ENCODE measurements at regions not wholly inside any gene's neighbourhood (a gene's known extent, or its start where the extent isn't known, plus 50 kb on each side); places are given as distances from the start of the nearest gene placed in this dataset.
"Not testable (repeated sequence)": the region's sequence is repeated elsewhere in the genome, so short reads cannot be mapped to it uniquely, and the experiment has no call there.

DNA sequence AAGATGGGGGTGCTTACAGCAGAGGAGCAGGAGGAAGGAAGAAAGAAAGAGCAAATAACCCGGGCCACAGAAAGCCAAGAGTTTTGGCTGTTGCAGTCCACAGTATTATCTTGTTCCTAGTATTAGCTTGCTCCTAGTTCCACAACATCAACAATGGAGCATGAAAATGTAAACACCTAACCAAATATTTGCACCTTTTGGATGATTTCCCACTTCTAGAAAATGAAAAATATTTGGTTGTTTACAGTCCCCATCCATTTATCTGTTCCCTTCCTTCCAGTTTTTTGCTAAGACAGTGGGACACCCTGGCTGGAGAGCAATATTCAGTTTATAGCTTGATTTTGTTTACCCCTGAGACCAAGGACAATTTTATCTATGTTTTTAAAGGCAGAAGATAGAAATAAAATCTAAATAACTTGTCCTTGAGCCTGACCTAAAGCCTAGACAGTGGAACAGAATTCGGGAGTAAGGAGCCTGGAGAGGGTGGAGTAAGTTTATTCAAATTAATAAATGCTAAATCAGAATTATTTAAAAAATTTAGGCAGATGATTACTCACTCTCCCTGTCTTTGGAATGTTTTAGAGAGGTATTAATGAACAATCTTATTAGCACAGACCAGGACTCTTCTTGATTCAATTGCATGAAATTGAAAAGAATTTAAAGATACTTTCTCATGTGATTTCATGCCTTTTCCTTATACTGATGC lies 51.6 kb downstream of the RESF1 start:
- no peak for DNase-seq (ENCODE audit: low read depth)

GRCh38 chr12:32012249-32012785 lies 53.1 kb downstream of the RESF1 start:
- DNase-seq (ENCODE audit: low read depth), result no peak

GRCh38 chr12:32015036-32015435 lies 55.8 kb downstream of the RESF1 start:
- DNase-seq (ENCODE audit: low read depth), result no peak

- DNase-seq (ENCODE audit: low read depth), result no peak
These were observed 57.7 kb downstream of the RESF1 start for GRCh38 chr12:32016680-32017482.

DNA sequence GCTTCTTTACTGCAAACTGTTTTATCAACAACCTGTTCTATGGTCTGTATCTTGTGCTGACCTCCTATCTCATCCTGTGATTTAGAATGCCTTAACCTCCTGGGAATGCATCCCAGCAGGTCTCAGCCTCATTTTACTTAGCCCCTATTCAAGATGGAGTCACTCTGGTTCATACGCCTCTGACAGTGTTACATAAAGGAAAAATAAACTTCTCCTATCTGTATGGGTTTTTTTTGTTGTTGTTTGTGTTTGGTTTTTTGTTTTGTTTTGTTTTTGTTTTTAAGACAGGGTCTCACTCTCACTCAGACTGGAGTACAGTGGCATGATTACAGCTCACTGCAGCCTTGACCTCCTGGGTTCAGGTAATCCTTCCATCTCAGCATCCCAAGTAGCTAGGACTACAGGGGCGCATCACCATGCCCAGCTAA lies 62.1 kb downstream of the RESF1 start:
- no peak for DNase-seq (ENCODE audit: low read depth)

GRCh38 chr12:32022387-32022786 lies 63.2 kb downstream of the RESF1 start:
- not testable (repeated sequence) for DNase-seq (ENCODE audit: low read depth)

- DNase-seq (ENCODE audit: low read depth), result not testable (repeated sequence)
These were observed 64.6 kb downstream of the RESF1 start for GRCh38 chr12:32023861-32024260.

DNA sequence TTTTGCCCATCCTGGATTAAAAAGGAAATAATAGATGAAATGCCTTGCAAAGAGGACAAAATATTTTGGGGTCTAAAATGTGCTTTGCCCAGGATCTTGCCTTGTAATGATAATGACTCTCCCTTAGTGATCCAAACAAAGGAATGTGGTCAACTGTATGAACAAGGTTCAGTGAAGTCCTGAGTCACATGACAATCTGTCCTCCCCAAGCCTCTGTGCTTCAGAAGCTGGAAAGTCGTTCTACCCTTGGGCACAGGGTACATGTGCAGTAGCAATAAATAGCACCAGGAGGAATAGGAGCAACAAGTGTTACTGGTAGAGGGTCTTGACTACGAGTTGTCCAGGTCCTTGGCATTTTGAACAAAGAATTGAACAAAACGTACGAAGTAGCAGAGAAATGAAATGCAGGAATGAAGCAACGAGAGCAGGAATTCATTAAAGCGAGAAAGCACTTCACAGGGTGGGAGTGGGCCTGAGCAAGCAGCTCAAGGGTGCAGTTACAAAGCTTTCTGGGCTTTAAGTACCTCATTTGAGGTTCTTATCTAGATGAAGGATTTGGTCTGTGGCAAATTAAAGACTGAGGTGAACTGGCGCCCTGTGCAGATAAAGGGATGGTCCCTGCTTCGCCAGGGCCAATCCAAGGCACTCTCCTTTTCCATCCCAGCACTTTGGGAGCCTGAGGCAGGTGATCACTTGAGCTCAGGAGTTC lies 65.8 kb downstream of the RESF1 start:
- no peak for DNase-seq (ENCODE audit: low read depth)

DNA sequence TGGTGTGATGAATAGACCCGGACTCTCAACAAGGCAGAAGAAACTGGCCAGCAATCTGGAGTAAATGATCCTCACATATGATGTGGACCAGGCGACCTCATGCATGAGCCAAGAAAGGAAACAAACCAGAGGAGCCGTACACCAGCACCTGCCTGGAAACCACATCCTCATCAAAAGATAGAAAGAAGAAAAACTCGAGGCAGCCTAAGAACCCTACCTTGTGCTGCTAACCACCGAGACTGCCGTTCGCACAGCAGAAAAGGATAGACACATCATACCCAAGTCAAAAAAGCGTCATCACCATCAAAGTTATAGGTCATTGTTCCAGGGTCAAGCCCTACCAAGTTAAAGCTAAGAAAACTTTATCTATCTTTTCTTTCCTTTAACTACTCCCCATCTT lies 66.7 kb downstream of the RESF1 start:
- DNase-seq (ENCODE audit: low read depth), result no peak

DNA sequence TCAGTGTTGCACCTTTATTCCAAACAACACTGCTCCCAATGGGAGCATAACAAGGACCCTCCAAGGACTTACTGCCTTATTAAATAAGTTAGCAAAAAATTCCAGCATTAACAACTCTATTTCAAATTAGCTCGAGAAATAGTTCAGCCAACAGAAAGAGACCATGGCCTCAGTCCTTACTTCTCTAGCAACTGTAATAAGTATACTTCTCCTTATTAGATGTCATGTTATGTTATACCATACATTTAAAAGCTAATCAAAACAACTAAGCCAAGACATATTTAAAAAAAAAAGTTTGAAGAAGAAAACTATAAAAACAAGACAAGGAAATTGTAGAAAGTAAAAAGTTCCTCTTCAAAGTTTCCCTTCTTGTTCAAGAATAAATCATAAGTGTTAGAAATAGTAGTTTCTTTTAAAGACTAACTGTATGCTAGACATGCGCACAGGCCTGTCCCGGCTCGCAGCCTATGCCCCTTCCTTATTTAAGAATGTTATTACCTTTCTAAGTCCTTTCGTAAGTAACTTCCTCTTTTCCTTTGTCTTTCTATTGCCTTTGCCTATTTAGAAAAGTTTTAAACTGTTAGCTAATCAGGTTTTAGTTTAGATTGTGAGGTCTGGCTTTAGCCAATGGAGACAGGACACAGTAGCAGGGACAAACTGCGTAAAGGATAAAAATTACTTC lies 68.6 kb downstream of the RESF1 start:
- DNase-seq (ENCODE audit: low read depth), result no peak

- no peak for DNase-seq (ENCODE audit: low read depth)
These were observed 70.9 kb downstream of the RESF1 start for GRCh38 chr12:32030151-32030550.

- no peak for DNase-seq (ENCODE audit: low read depth)
These were observed 71.5 kb downstream of the RESF1 start for GRCh38 chr12:32030676-32031075.

DNA sequence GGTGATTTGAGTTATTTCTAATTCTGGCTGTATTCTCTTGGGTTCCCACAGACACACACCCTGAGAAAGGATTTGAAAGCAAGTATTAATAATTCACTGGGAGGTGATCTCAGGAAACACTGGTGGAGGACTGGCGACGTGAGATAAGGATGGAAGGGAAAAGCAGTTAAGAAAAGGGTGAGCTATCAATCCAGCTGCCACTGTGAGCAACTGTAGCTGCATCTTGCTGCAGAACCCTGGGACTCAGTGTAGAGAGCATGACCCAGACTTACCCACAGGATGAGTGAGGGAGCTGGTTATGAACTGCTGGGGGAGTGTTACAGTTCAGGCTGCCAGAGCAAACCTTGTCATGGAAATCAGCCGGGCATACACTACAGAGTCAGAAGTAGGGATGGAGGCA lies 71.9 kb downstream of the RESF1 start:
- no peak for DNase-seq (ENCODE audit: low read depth)

- DNase-seq (ENCODE audit: low read depth), result peak; percentile 73
These were observed 73.1 kb downstream of the RESF1 start for GRCh38 chr12:32032205-32032810.

GRCh38 chr12:32033406-32033805 lies 73.2 kb upstream of the BICD1 start:
- DNase-seq (ENCODE audit: low read depth), result no peak

DNA sequence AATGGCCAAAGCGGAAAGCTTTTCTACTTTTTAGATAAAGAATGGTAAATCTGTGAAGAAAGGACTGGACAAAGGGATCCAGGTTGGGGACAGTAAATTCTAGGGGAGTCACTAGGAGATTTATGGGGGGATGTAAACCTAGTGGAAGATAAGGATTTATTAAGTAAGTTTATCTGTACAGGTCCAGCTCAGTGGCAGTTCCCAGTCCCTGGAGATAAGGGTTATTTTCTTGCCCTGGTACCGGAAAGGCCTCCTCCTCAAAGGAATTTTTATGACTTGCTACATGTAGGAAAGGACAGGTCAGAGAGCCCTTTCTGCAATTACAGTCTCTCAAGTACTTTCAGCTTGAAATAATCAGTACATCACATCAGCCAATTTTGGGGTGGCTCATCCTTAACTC lies 72.6 kb upstream of the BICD1 start:
- no peak for DNase-seq (ENCODE audit: low read depth)

DNA sequence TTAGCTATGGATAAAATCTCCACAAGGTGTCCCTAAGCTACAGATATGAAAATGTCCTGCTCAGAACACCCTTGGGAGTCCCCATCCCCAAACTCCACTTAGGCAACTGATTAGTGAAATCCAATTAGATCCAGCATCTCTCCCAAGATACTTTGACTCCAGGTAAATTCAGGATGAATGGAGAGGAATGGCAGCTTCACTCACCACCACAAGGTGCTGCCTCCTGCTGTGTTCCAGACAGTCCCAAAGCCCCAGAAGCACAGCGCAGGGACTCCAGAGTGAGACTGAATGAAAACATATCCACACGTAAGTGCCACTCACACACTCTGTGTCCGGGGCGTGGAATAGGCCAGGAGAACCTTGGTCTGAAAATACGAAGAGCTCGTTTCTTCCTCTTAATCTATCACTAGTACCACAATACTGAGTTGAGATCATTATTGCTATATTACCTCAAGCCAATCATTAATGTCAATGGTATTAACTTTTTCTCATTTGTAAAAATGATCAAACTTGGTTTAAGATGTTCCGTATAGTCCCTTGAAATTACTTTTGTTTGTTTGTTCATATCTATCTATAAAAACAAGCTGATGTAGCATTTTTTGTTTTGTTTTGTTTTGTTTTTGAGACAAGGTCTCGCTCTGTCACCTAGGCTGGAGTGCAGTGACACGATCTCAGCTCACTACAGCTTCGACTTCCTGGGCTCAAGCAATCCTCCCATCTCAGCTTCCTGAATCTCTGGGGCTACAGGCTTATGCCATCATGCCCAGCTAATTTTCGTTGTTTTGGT lies 70.0 kb upstream of the BICD1 start:
- DNase-seq (ENCODE audit: low read depth), result no peak

DNA sequence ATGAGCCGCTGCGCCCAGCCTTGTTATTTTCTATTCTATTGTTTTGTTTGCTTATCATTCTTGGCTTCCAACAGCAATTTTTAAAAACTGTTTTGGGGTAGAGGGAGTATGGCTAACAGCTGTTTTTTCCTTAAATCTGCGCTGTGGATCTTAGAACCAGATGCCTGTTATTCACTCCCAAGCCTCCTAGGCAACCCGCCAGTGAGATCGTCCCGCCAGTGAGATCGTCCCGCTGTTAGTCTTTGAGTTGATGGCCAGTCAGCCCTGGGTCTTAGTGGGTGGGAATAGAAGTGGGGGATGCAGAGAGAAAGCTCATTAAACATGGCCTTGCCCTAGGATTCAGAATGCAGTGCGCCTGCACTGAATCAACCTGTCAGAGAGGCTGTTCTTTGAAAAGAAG lies 67.3 kb upstream of the BICD1 start:
- DNase-seq (ENCODE audit: low read depth), result no peak

GRCh38 chr12:32039917-32040575 lies 66.6 kb upstream of the BICD1 start:
- DNase-seq (ENCODE audit: low read depth), result no peak

DNA sequence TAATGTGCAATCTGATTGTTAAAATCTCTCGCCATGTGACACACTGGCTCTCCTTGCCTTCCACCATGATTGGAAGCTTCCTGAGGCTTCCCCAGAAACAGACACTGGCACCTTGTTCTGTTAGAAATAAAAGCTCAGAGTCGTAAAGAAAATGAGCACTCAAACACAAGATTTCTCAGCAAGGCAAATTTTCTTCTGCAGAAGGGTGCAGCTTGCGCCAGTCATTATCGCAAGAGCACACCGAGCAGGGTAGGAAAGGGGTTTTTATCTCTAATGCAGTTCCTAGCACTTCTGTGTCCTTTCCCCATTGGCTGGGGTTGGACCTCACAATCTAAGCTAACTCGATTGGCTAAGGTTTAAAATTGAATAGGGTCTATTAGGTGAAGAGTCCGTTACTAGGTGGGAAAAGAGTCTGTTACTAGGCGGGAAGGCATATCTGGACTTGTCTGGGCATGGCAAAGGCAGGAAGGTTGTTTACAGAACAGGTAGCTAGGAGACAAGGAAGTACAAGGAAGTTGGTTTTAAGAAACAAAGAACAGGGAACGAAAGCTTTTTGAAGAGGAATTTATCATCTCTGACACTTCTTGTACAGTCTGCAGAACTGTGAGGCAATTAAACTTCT lies 62.6 kb upstream of the BICD1 start:
- DNase-seq (ENCODE audit: low read depth), result no peak

Measured in iris pigment epithelial cell (primary cell).